ENCODE measurements at regions not wholly inside any gene's neighbourhood (a gene's known extent, or its start where the extent isn't known, plus 50 kb on each side); places are given as distances from the start of the nearest gene placed in this dataset.
"Not testable (repeated sequence)": the region's sequence is repeated elsewhere in the genome, so short reads cannot be mapped to it uniquely, and the experiment has no call there.

- not testable (repeated sequence) for H3K4me3 Mint-ChIP-seq; H3K9me3 ChIP-seq (ENCODE audit: control insufficient read depth, low read depth, low read length); H3K9me3 Mint-ChIP-seq; H2BK15ac ChIP-seq (ENCODE audit: low read depth, low read length); H4K20me1 ChIP-seq (ENCODE audit: control insufficient read depth, insufficient read depth, insufficient read length); H4K8ac ChIP-seq (replicated peaks; ENCODE audit: insufficient read length, low read depth, low read length); H3K79me2 ChIP-seq (ENCODE audit: insufficient read depth, low read length); H2BK5ac ChIP-seq (ENCODE audit: insufficient read length, low read length); H3K4ac ChIP-seq (ENCODE audit: low read depth, low read length); H4K91ac ChIP-seq (ENCODE audit: insufficient read length, low read depth, low read length); H4K5ac ChIP-seq (ENCODE audit: insufficient read length, low read depth, low read length); H3K27ac ChIP-seq (ENCODE audit: insufficient read length, low read depth, low read length); H2BK20ac ChIP-seq (ENCODE audit: low read depth, low read length, poor library complexity, severe bottlenecking); DNase-seq; H2BK12ac ChIP-seq (ENCODE audit: insufficient read length, low read depth, low read length); H3K79me1 ChIP-seq (ENCODE audit: insufficient read depth, low read depth, low read length, poor library complexity, severe bottlenecking); H3K56ac ChIP-seq (ENCODE audit: insufficient read length, low read depth, low read length); H3K18ac ChIP-seq (ENCODE audit: insufficient read length, low read depth, low read length); H3K27me3 Mint-ChIP-seq (ENCODE audit: low read depth); H2AK5ac ChIP-seq (ENCODE audit: insufficient read length, low read length); H2BK120ac ChIP-seq (ENCODE audit: low read depth, low read length, poor library complexity, severe bottlenecking); H3K9ac ChIP-seq (ENCODE audit: extremely low read depth, insufficient read length, low read length); H3K4me2 ChIP-seq (ENCODE audit: insufficient read depth, insufficient read length, low read length); H3K14ac ChIP-seq (ENCODE audit: insufficient read depth, low read length); H3K27me3 ChIP-seq (ENCODE audit: insufficient read depth, low read length); H3K23me2 ChIP-seq (ENCODE audit: insufficient read length, low read depth, low read length, poor library complexity, severe bottlenecking); H2AFZ ChIP-seq (ENCODE audit: low read length); H3K23ac ChIP-seq (ENCODE audit: insufficient read length, low read depth, low read length); H3T11ph ChIP-seq (ENCODE audit: low read length)
- Mint-ChIP-seq H3K36me3 (ENCODE audit: insufficient read depth in 1 of 3, low read depth in 3 of 3) (peaks cover 2 to 11% (median 5%) of the 10 kb centered on the region in 3 experiments; a peak in 4 of 7 replicates), H3K4me1 (peaks cover 39 to 46% of the 10 kb centered on the region in 2 experiments), H3K27ac (peak overlapping the region in 2 of 3 experiments; percentile 32 to 37; a peak in 5 of 7 replicates)
- H3K4me1 ChIP-seq (ENCODE audit: insufficient read depth, low read length), result peaks cover 12% of the 10 kb centered on the region; the same call in 1 of the 2 replicates
- WGBS (ENCODE audit: extremely low coverage, insufficient read length, low lambda C conversion rate), result no CpG with 5 or more reads among the region's 5 CpGs
These were observed 130.6 kb downstream of the RAB38 start for GRCh38 chr11:88044658-88045057.

Data from H9 (cell line).